Endothelial cell of umbilical vein (primary cell): ENCODE measurements at regions not wholly inside any gene's neighbourhood (a gene's known extent, or its start where the extent isn't known, plus 50 kb on each side); places are given as distances from the start of the nearest gene placed in this dataset.

Source experiments
- BruUV-seq: library from RNA; stranded (reverse); fragments of 400-500 nt; replicated peaks from 2 replicates; lab custom pipeline; 2021; lab: Mats Ljungman, UMichigan
- CTCF ChIA-PET: fragments of 300-600, 350-600 bp; sonication (Branson Sonifier 250); formaldehyde crosslinking; loops from one replicate; lab custom pipeline; 2021; ENCODE audit warnings: antibody characterized with exemption, inconsistent platforms; lab: Charles Lee
- POLR2A ChIA-PET: fragments of 300-600, 350-600 bp; sonication (Branson Sonifier 250); formaldehyde crosslinking; loops from one replicate; lab custom pipeline; 2021; ENCODE audit warnings: antibody characterized with exemption, inconsistent platforms; lab: Charles Lee
- DNase-seq: peaks from one replicate; pipeline ENCODE4 v3.0.0-alpha.2; 2011; ENCODE audit warnings: low read depth, low spot score
- FAIRE-seq: peaks from 2 replicates; lab custom pipeline; 2011; peaks lifted over from hg19 to GRCh38; lab: Jason Lieb, UNC
- H2AFZ ChIP-seq: 2 replicates; pipeline ENCODE4 v1.6.0; 2012; ENCODE audit warnings: low read depth, low read length, control low read depth, inconsistent platforms
- H3K27ac ChIP-seq: 2 replicates; pipeline ENCODE4 v1.5.1; 2011; ENCODE audit warnings: low read depth, mild to moderate bottlenecking, control low read depth, low read length, moderate library complexity; ENCODE audit not compliant: insufficient read depth
- H3K27me3 ChIP-seq, 2 experiments: 2 replicates each; pipeline versions ENCODE4 v1.6.0 to v1.6.1; 2011; ENCODE audit warnings: low read length in 2 of 2, mixed read lengths in 1 of 2; ENCODE audit not compliant: control insufficient read depth in 2 of 2, insufficient read depth in 2 of 2
- H3K36me3 ChIP-seq, 2 experiments: 2 replicates in 1 of 2; 3 replicates in 1 of 2; pipeline ENCODE4 v1.5.1; 2011; ENCODE audit warnings: low read length in 2 of 2, mild to moderate bottlenecking in 1 of 2, moderate library complexity in 1 of 2; ENCODE audit not compliant: control insufficient read depth in 2 of 2, insufficient read depth in 2 of 2; ENCODE audit errors: extremely low read depth in 1 of 2
- H3K4me1 ChIP-seq: 3 replicates; pipeline ENCODE4 v1.5.1; 2011; ENCODE audit warnings: mild to moderate bottlenecking, low read length; ENCODE audit not compliant: control insufficient read depth, insufficient read depth; ENCODE audit errors: extremely low read depth
- H3K4me2 ChIP-seq: 2 replicates; pipeline ENCODE4 v1.6.1; 2011; ENCODE audit warnings: low read length, control low read depth, mixed read lengths; ENCODE audit not compliant: insufficient read depth
- H3K4me3 ChIP-seq, 3 experiments: fragments of 200-600 bp in 1 of 3; sonication (generic), shearing (Covaris generic) in 1 of 3; replicated peaks in 1 of 3; 2 replicates each; pipeline ENCODE4 v1.5.1; 2011 to 2016; ENCODE audit warnings: control low read depth in 3 of 3, low read length in 3 of 3, mild to moderate bottlenecking in 2 of 3, inconsistent platforms in 1 of 3, low read depth in 1 of 3, moderate library complexity in 1 of 3; ENCODE audit not compliant: insufficient read depth in 1 of 3
- H3K79me2 ChIP-seq: 2 replicates; pipeline ENCODE4 v1.6.0; 2012; ENCODE audit warnings: low read length, inconsistent platforms; ENCODE audit not compliant: control insufficient read depth, insufficient read depth
- H3K9ac ChIP-seq: replicated peaks from 2 replicates; pipeline ENCODE3; 2011; ENCODE audit warnings: low read length, control low read depth; ENCODE audit not compliant: insufficient read depth; ENCODE audit errors: extremely low read depth
- H3K9me1 ChIP-seq: replicated peaks from 3 replicates; pipeline ENCODE4 v1.6.0; 2011; ENCODE audit warnings: mild to moderate bottlenecking, low read length; ENCODE audit not compliant: control insufficient read depth, insufficient read depth; ENCODE audit errors: extremely low read depth
- H3K9me3 ChIP-seq: replicated peaks from 2 replicates; pipeline ENCODE4 v1.5.1; 2012; ENCODE audit warnings: low read length, inconsistent platforms; ENCODE audit not compliant: control insufficient read depth, insufficient read depth
- H4K20me1 ChIP-seq: replicated peaks from 2 replicates; pipeline ENCODE3; 2011; ENCODE audit warnings: mild to moderate bottlenecking, low read length; ENCODE audit not compliant: control insufficient read depth, insufficient read depth; ENCODE audit errors: extremely low read depth
- EZH2 ChIP-seq: IDR thresholded peaks from 2 replicates; pipeline ENCODE4 v1.6.1; 2012; ENCODE audit warnings: borderline replicate concordance, low read depth, mild to moderate bottlenecking, moderate library complexity, low read length, inconsistent platforms; ENCODE audit not compliant: severe bottlenecking
- FOS ChIP-seq: IDR thresholded peaks from 2 replicates; pipeline ENCODE4 v1.6.1; 2011; ENCODE audit warnings: mild to moderate bottlenecking, low read length, moderate library complexity, borderline replicate concordance; ENCODE audit not compliant: insufficient read depth
- GATA2 ChIP-seq: IDR thresholded peaks from 2 replicates; pipeline ENCODE4 v1.7.0; 2011; ENCODE audit warnings: low read depth, mild to moderate bottlenecking, moderate library complexity, mixed read lengths, low read length; ENCODE audit not compliant: insufficient read length, insufficient read depth
- JUN ChIP-seq: IDR thresholded peaks from 2 replicates; pipeline ENCODE4 v1.6.1; 2011; ENCODE audit warnings: borderline replicate concordance, low read depth; ENCODE audit not compliant: insufficient read length, insufficient read depth
- MYC ChIP-seq: IDR thresholded peaks from one replicate; pipeline ENCODE4 v1.6.1; 2011; ENCODE audit warnings: mild to moderate bottlenecking, low read depth, low read length
- POLR2A ChIP-seq: IDR thresholded peaks from 2 replicates; pipeline ENCODE4 v1.6.1; 2012; ENCODE audit warnings: low read depth, mild to moderate bottlenecking, control low read depth, low read length
- POLR2AphosphoS5 ChIP-seq: IDR thresholded peaks from 2 replicates; pipeline ENCODE4 v1.6.1; 2012; ENCODE audit warnings: low read depth, mild to moderate bottlenecking, control low read depth, low read length, moderate library complexity; ENCODE audit not compliant: insufficient read depth
- dilution Hi-C: fragments of 300-500 bp; cut with MboI; formaldehyde crosslinking; loops from one replicate; pipeline ENCODE4 v1.15.0; 2019; ENCODE audit warnings: low sequenced_read_pairs; ENCODE audit not compliant: extremely low pct_ligation_motif_present
- intact Hi-C: fragments of 100-400 bp; cut with micrococcal nuclease; formaldehyde crosslinking; loops from one replicate; pipeline ENCODE4 v1.10.0; 2022
- TF ChIP-seq, protein P1 (sequence below): IDR thresholded peaks from 2 replicates; pipeline ENCODE4 v1.6.1; 2011; ENCODE audit not compliant: insufficient read depth, insufficient read length
- TF ChIP-seq, protein P2 (sequence below), 2 donors: IDR thresholded peaks; 1 replicate in 1 of 2; 2 replicates in 1 of 2; pipeline ENCODE4 v1.5.1; 2011; ENCODE audit warnings: low read length in 2 of 2, mild to moderate bottlenecking in 2 of 2, moderate library complexity in 2 of 2, control low read depth in 1 of 2, inconsistent platforms in 1 of 2, low read depth in 1 of 2; ENCODE audit not compliant: insufficient read depth in 1 of 2; ENCODE audit errors: extremely low read depth in 1 of 2

DNA sequence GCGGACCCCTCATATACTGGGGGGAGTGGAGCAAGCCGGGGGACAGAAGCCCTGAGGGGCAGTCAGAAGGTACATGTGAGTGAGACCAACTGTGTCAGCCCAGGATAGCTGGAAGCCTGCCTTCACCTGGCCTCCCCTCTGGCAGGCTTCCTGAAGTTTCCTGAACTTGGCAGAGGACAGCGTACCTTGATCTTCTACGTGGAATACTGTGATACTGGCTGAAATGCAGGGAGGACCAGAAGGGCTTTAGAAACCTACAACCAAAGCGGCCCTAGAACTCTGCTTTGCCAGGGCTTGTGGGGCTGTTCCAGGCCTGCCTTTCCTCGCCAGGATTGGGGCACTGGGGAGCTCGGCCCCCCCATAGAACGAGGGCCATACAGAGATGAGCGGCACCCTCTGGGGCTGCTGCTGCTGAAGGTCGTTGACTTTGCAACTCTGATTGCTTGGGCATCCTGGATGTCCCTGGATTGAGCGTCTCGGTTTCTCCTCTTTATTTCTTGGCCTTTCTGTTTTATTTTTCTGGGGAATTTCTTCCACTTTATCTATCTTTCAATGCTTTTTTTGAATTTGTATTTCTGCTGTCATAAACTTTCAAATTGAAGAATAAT lies 66.5 kb downstream of the SLC25A47 start:
- no peak overlapping the region for H3K27ac ChIP-seq
- no peak overlapping the region for H3K4me3 ChIP-seq
- peaks cover 5% of the 10 kb centered on the region for H3K79me2 ChIP-seq
- H3K9me1 ChIP-seq, result no peaks in the 10 kb centered on the region
- no TSS peak for BruUV-seq
- TF ChIP-seq MYC, result no peak
- TF ChIP-seq GATA2, result no peak
- no peak for TF ChIP-seq POLR2A
- no peak for TF ChIP-seq FOS
- no peak for TF ChIP-seq JUN
- TF ChIP-seq, protein P1, sequence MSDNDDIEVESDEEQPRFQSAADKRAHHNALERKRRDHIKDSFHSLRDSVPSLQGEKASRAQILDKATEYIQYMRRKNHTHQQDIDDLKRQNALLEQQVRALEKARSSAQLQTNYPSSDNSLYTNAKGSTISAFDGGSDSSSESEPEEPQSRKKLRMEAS, result no peak
- TF ChIP-seq EZH2, result no peak
- TF ChIP-seq, protein P2, sequence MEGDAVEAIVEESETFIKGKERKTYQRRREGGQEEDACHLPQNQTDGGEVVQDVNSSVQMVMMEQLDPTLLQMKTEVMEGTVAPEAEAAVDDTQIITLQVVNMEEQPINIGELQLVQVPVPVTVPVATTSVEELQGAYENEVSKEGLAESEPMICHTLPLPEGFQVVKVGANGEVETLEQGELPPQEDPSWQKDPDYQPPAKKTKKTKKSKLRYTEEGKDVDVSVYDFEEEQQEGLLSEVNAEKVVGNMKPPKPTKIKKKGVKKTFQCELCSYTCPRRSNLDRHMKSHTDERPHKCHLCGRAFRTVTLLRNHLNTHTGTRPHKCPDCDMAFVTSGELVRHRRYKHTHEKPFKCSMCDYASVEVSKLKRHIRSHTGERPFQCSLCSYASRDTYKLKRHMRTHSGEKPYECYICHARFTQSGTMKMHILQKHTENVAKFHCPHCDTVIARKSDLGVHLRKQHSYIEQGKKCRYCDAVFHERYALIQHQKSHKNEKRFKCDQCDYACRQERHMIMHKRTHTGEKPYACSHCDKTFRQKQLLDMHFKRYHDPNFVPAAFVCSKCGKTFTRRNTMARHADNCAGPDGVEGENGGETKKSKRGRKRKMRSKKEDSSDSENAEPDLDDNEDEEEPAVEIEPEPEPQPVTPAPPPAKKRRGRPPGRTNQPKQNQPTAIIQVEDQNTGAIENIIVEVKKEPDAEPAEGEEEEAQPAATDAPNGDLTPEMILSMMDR (IDR thresholded peaks at IDR 0.05; ENCODE audit: extremely low read depth in 1 of 2, insufficient read depth in 1 of 2, low read depth in 1 of 2, low read length in 2 of 2), result no peak
- TF ChIP-seq POLR2AphosphoS5, result no peak
- H3K9ac ChIP-seq, result no peak overlapping the region
- ChIA-PET CTCF (interaction anchor here (0.7 to 4.8 kb wide), 7 partner anchors 10 to 256 kb away, joined by 3 to 22 read pairs (median 4); no protein-coding TSS in a partner anchor), POLR2A (no interaction called here)
- no peaks in the 10 kb centered on the region for H4K20me1 ChIP-seq
- no peak overlapping the region for H2AFZ ChIP-seq
- H3K9me3 ChIP-seq, result no peaks in the 10 kb centered on the region
- intact Hi-C loops, result loop anchor here (5.0 to 10.0 kb wide), 5 partner anchors 158 to 1275 kb away; no protein-coding TSS in a partner anchor
- DNase-seq (no peak), FAIRE-seq (no peak)
- dilution Hi-C loops, result no loop called here
- no peaks in the 10 kb centered on the region for H3K27me3 ChIP-seq
- H3K4me1 ChIP-seq, result peaks cover 35% of the 10 kb centered on the region
- H3K4me2 ChIP-seq, result no peak overlapping the region
- no peaks in the 10 kb centered on the region for H3K36me3 ChIP-seq
